DND-41 (cell line): ENCODE measurements at regions not wholly inside any gene's neighbourhood (a gene's known extent, or its start where the extent isn't known, plus 50 kb on each side); places are given as distances from the start of the nearest gene placed in this dataset.

Source experiments
- ATAC-seq: fragments of 200-7000 bp; cut with Tn5 transposase; 3 replicates; pipeline ENCODE4 v1.9.1; 2021; ENCODE audit warnings: low read depth; ENCODE audit not compliant: insufficient read depth
- DNase-seq: peaks from one replicate; pipeline ENCODE4 v3.0.0-alpha.2; 2020
- H2AFZ ChIP-seq: 2 replicates; pipeline ENCODE4 v1.6.0; 2012; ENCODE audit warnings: low read depth, low read length
- H3K27ac ChIP-seq: 2 replicates; pipeline ENCODE4 v1.5.1; 2012; ENCODE audit warnings: low read length, inconsistent platforms
- H3K27me3 ChIP-seq: fragments of 200-600 bp; sonication (generic); 2 replicates; pipeline ENCODE4 v1.6.0; 2012; ENCODE audit warnings: low read length, mild to moderate bottlenecking, inconsistent platforms; ENCODE audit not compliant: insufficient read depth, poor library complexity
- H3K36me3 ChIP-seq: 2 replicates; pipeline ENCODE4 v1.5.1; 2012; ENCODE audit warnings: low read length, inconsistent platforms; ENCODE audit not compliant: insufficient read depth
- H3K4me1 ChIP-seq: 2 replicates; pipeline ENCODE4 v1.5.1; 2012; ENCODE audit warnings: mild to moderate bottlenecking, low read length; ENCODE audit not compliant: insufficient read depth
- H3K4me2 ChIP-seq: 2 replicates; pipeline ENCODE4 v1.6.0; 2012; ENCODE audit warnings: mild to moderate bottlenecking, moderate library complexity, low read length, inconsistent platforms; ENCODE audit not compliant: insufficient read depth
- H3K4me3 ChIP-seq, 2 experiments: fragments of 200-600 bp in 1 of 2; shearing (Covaris generic) in 1 of 2; 2 replicates each; pipeline ENCODE4 v1.5.1; 2012 to 2016; ENCODE audit warnings: inconsistent platforms in 2 of 2, low read length in 2 of 2, mild to moderate bottlenecking in 2 of 2, low read depth in 1 of 2, moderate library complexity in 1 of 2
- H3K79me2 ChIP-seq: 2 replicates; pipeline ENCODE4 v1.6.0; 2012; ENCODE audit warnings: low read length, inconsistent platforms; ENCODE audit not compliant: insufficient read depth
- H3K9ac ChIP-seq: 2 replicates; pipeline ENCODE4 v1.6.0; 2012; ENCODE audit warnings: low read depth, mild to moderate bottlenecking, inconsistent platforms, low read length, moderate library complexity
- H3K9me3 ChIP-seq: 2 replicates; pipeline ENCODE4 v1.5.1; 2012; ENCODE audit warnings: low read length, moderate library complexity, mild to moderate bottlenecking, inconsistent platforms; ENCODE audit not compliant: insufficient read depth, severe bottlenecking
- H4K20me1 ChIP-seq: 2 replicates; pipeline ENCODE4 v1.6.0; 2012; ENCODE audit warnings: low read length; ENCODE audit not compliant: insufficient read depth
- EZH2 ChIP-seq: IDR thresholded peaks from 3 replicates; pipeline ENCODE4 v1.6.1; 2012; ENCODE audit warnings: borderline replicate concordance, low read depth, mild to moderate bottlenecking, moderate library complexity, low read length, inconsistent platforms; ENCODE audit not compliant: severe bottlenecking
- TF ChIP-seq, protein P1 (sequence below): IDR thresholded peaks from 2 replicates; pipeline ENCODE4 v1.5.1; 2012; ENCODE audit warnings: borderline replicate concordance, low read length, moderate library complexity, mild to moderate bottlenecking; ENCODE audit not compliant: poor library complexity, severe bottlenecking; ENCODE audit errors: extremely low read depth

DNA sequence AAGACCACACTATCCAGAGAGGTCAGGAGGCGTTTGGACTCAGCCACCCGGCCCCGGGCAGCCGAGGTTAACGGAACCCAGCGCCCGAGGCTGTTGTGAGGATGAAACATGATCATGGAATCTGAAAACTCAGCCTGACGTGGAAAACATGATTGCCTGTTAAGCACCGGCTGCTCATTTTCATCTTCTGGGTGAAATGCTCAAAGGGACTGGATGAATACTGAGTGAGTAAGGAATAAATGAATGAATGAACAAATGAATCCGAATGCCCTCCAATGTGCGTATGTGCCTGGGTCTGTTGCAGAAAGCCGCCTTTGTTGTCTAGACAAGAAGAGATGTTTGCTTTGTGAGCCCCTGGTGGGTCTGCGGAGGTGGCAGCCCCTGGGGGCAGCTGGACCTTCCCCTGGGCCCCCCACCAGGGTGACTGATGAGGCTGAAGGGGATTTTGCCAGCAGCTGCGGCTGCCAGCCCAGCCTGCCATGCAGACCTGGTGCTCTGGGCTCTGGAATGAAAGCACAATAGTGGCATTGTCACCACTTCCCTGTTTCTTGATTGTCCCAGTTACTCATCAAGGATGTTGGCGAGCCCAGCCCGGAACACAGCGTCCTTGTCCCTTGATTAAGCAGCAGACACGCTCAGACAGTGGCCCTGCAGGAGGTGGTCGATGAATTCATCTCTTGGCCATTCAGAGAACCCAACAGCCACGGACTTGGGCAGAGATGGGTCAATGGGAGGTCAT lies 211.1 kb downstream of the ANKRD60 start:
- DNase-seq = no peak
- Histone ChIP-seq H2AFZ (no peak overlapping the region), H4K20me1 (peaks cover 4% of the 10 kb centered on the region; the same call in 1 of the 2 replicates), H3K4me2 (no peak overlapping the region), H3K9ac (no peak overlapping the region), H3K4me1 (no peaks in the 10 kb centered on the region), H3K79me2 (no peaks in the 10 kb centered on the region), H3K9me3 (no peaks in the 10 kb centered on the region), H3K36me3 (no peaks in the 10 kb centered on the region), H3K4me3 (no peak overlapping the region), H3K27ac (no peak overlapping the region), H3K27me3 (peaks cover 18% of the 10 kb centered on the region)
- ATAC-seq = no peak
- TF ChIP-seq, protein P1, sequence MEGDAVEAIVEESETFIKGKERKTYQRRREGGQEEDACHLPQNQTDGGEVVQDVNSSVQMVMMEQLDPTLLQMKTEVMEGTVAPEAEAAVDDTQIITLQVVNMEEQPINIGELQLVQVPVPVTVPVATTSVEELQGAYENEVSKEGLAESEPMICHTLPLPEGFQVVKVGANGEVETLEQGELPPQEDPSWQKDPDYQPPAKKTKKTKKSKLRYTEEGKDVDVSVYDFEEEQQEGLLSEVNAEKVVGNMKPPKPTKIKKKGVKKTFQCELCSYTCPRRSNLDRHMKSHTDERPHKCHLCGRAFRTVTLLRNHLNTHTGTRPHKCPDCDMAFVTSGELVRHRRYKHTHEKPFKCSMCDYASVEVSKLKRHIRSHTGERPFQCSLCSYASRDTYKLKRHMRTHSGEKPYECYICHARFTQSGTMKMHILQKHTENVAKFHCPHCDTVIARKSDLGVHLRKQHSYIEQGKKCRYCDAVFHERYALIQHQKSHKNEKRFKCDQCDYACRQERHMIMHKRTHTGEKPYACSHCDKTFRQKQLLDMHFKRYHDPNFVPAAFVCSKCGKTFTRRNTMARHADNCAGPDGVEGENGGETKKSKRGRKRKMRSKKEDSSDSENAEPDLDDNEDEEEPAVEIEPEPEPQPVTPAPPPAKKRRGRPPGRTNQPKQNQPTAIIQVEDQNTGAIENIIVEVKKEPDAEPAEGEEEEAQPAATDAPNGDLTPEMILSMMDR = no peak

DNA sequence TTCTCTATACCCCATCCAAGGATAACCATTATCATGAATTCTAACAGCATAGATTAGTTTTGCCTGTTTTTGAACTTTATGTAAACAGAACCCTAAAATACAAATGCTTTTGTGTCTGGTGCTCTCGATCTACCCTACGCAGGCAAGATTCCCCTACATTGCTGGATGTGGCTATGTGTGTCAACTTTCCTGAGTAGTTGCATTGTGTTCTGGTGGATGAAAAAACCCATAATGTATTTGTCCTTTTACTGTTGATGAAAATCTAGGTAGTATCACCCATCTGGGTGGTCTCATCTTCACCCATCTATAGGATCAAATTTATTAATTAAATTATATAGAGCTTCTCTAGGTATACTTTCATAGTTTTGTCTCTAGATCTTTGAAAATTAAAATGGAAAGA lies 211.7 kb downstream of the ANKRD60 start:
- H3K9ac ChIP-seq = no peak overlapping the region
- no peak overlapping the region for H3K4me3 ChIP-seq
- H3K79me2 ChIP-seq = no peaks in the 10 kb centered on the region
- H3K9me3 ChIP-seq = no peaks in the 10 kb centered on the region
- DNase-seq = no peak
- H3K27me3 ChIP-seq = peaks cover 18% of the 10 kb centered on the region
- no peak overlapping the region for H3K4me2 ChIP-seq
- no peak overlapping the region for H3K27ac ChIP-seq
- H3K36me3 ChIP-seq = no peaks in the 10 kb centered on the region
- no peak for ATAC-seq
- H4K20me1 ChIP-seq = peaks cover 4% of the 10 kb centered on the region; the same call in 1 of the 2 replicates
- TF ChIP-seq EZH2 = no peak
- TF ChIP-seq, protein P1 = no peak
- H3K4me1 ChIP-seq = no peaks in the 10 kb centered on the region
- no peak overlapping the region for H2AFZ ChIP-seq

DNA sequence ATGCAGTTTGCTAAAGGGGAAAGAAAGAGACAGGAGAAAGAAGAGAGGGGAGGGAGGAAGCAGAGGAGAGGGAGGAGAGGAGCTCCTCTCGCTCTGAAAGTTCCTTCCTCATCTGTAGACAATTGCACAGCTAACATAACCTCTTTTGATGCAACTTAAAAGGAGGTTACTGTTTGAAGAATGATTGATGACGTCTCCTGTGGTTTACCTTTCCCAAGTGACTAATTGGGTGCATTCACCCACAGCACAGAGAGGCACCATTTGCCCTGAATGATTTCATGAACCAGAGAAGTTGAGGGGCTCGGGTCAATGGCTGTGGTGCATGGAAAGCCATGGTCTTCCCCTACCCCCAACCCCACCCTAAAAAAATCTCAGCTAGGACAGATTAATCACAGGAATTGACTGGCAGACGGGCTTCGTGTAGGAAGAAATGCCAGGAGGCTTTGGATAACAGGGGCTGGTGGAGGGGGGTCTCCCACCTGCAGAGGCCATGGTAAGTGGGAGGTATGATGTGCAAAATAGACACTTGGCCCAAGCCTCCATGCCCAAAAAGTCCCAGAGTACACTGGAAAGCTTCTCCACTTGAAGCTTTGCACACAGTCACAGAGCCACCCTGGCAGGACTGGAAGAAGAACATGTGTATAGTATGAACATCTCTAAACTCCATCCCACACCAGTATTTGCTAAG lies 213.7 kb downstream of the ANKRD60 start:
- no peak overlapping the region for H3K4me2 ChIP-seq
- ATAC-seq = peak; percentile 92

More for the DNA sequence above, 213.7 kb downstream of the ANKRD60 start:
- TF ChIP-seq EZH2 = no peak
- TF ChIP-seq, protein P1 = no peak
- peak; percentile 26 for DNase-seq
- Histone ChIP-seq H3K4me3 (no peak overlapping the region), H3K36me3 (no peaks in the 10 kb centered on the region), H3K4me1 (no peaks in the 10 kb centered on the region), H4K20me1 (peaks cover 12% of the 10 kb centered on the region; the same call in 1 of the 2 replicates), H3K79me2 (no peaks in the 10 kb centered on the region), H2AFZ (no peak overlapping the region), H3K9me3 (no peaks in the 10 kb centered on the region), H3K27me3 (peaks cover 17% of the 10 kb centered on the region), H3K9ac (no peak overlapping the region), H3K27ac (no peak overlapping the region)
